ENCODE measurements at regions not wholly inside any gene's neighbourhood (a gene's known extent, or its start where the extent isn't known, plus 50 kb on each side); places are given as distances from the start of the nearest gene placed in this dataset.

DNA sequence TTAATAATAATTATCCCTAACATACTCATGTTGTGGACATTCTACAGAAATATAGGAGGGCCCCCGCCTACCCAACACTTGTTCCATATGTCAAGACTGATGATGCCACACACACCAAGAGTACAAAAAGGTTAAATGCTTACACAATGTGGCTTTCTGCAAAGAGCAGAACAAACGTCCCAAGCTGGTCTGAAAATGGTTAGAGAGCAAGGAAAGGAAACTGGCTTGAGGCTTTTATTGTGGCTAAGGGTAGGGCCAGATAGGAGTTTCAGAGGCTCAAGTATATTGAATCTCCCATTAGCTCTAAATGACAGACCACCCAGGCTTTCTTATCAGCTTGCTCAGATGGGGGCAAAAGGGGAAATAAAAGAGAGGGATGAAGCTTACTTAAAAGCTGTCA, 134.1 kb upstream of the C1QTNF7 start:
- TF ChIP-seq, protein P1, sequence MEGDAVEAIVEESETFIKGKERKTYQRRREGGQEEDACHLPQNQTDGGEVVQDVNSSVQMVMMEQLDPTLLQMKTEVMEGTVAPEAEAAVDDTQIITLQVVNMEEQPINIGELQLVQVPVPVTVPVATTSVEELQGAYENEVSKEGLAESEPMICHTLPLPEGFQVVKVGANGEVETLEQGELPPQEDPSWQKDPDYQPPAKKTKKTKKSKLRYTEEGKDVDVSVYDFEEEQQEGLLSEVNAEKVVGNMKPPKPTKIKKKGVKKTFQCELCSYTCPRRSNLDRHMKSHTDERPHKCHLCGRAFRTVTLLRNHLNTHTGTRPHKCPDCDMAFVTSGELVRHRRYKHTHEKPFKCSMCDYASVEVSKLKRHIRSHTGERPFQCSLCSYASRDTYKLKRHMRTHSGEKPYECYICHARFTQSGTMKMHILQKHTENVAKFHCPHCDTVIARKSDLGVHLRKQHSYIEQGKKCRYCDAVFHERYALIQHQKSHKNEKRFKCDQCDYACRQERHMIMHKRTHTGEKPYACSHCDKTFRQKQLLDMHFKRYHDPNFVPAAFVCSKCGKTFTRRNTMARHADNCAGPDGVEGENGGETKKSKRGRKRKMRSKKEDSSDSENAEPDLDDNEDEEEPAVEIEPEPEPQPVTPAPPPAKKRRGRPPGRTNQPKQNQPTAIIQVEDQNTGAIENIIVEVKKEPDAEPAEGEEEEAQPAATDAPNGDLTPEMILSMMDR (conservative IDR thresholded peaks at IDR 0.05; ENCODE audit: low read length) = no peak
- TF ChIP-seq EZH2phosphoT487 (IDR thresholded peaks at IDR 0.05; ENCODE audit: borderline replicate concordance, low read depth, low read length) = no peak
- H3K9me2 ChIP-seq (ENCODE audit: insufficient read depth, low read length) = no peaks in the 10 kb centered on the region
- no peaks in the 10 kb centered on the region for H3K4me1 ChIP-seq (ENCODE audit: insufficient read depth, low read length, poor library complexity, severe bottlenecking)
- no peak overlapping the region for H3K4me3 ChIP-seq (ENCODE audit: low read depth, low read length, poor library complexity, severe bottlenecking)
- POLR2A ChIA-PET = interaction anchor here (0.6 to 1.9 kb wide), 5 partner anchors 11 to 694 kb away, joined by 3 to 7 read pairs (median 3); partner anchors contain the start of gene CC2D2A
- CTCF ChIA-PET (ENCODE audit: unreplicated experiment) = no interaction called here
- H2AFZ ChIP-seq (ENCODE audit: low read length) = no peak overlapping the region
- intact Hi-C loops (cut with micrococcal nuclease; ENCODE audit: unreplicated experiment) = no loop called here
- no TSS peak for BruUV-seq (replicated peaks)
- H3K36me3 ChIP-seq (ENCODE audit: insufficient read depth, low read length) = no peaks in the 10 kb centered on the region
- no peaks in the 10 kb centered on the region for H4K20me1 ChIP-seq (ENCODE audit: insufficient read depth, low read length)
- no peaks in the 10 kb centered on the region for H3K9me3 ChIP-seq (ENCODE audit: low read length)
- no peak for DNase-seq (ENCODE audit: low spot score)
- H3K4me2 ChIP-seq (ENCODE audit: low read length) = no peak overlapping the region
- H3K27ac ChIP-seq (ENCODE audit: low read depth, low read length, poor library complexity, severe bottlenecking) = no peak overlapping the region
- H3K79me2 ChIP-seq (ENCODE audit: insufficient read depth, low read depth, low read length) = no peaks in the 10 kb centered on the region

DNA sequence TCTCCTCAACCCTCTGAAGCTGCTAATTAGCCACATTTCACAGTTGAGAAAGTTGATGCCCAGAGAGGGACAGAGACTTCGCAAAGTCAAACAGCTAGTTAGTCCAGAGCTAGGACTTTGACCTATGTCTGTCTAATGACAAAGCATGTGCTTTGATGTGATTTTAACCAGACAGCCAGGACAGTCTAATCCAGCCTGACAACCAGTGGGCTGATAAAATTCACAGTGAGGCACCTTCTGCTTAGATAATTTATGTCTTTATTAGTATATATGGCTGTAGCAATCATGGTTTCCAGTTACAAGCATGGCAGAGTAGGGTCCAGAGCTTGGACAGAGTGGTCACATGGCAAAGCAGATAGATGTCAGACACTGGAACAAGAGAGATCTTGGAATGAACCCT, 133.6 kb upstream of the C1QTNF7 start:
- Histone ChIP-seq H3K4me2 (ENCODE audit: low read length) (no peak overlapping the region), H3K9me2 (ENCODE audit: insufficient read depth, low read length) (no peaks in the 10 kb centered on the region), H3K79me2 (ENCODE audit: insufficient read depth, low read depth, low read length) (no peaks in the 10 kb centered on the region), H3K27ac (ENCODE audit: low read depth, low read length, poor library complexity, severe bottlenecking) (no peak overlapping the region), H3K4me3 (ENCODE audit: low read depth, low read length, poor library complexity, severe bottlenecking) (no peak overlapping the region), H3K4me1 (ENCODE audit: insufficient read depth, low read length, poor library complexity, severe bottlenecking) (no peaks in the 10 kb centered on the region), H2AFZ (ENCODE audit: low read length) (no peak overlapping the region), H4K20me1 (ENCODE audit: insufficient read depth, low read length) (no peaks in the 10 kb centered on the region), H3K9me3 (ENCODE audit: low read length) (no peaks in the 10 kb centered on the region), H3K36me3 (ENCODE audit: insufficient read depth, low read length) (no peaks in the 10 kb centered on the region)
- TF ChIP-seq, protein P1 (conservative IDR thresholded peaks at IDR 0.05; ENCODE audit: low read length) = no peak
- TF ChIP-seq EZH2phosphoT487 (IDR thresholded peaks at IDR 0.05; ENCODE audit: borderline replicate concordance, low read depth, low read length) = no peak
- DNase-seq (ENCODE audit: low spot score) = no peak
- no TSS peak for BruUV-seq (replicated peaks)
- ChIA-PET POLR2A (interaction anchor here (0.8 to 1.9 kb wide), 3 partner anchors 11 to 58 kb away, joined by 3 to 7 read pairs (median 3); no protein-coding TSS in a partner anchor), CTCF (ENCODE audit: unreplicated experiment) (no interaction called here)
- intact Hi-C loops (cut with micrococcal nuclease; ENCODE audit: unreplicated experiment) = no loop called here

DNA sequence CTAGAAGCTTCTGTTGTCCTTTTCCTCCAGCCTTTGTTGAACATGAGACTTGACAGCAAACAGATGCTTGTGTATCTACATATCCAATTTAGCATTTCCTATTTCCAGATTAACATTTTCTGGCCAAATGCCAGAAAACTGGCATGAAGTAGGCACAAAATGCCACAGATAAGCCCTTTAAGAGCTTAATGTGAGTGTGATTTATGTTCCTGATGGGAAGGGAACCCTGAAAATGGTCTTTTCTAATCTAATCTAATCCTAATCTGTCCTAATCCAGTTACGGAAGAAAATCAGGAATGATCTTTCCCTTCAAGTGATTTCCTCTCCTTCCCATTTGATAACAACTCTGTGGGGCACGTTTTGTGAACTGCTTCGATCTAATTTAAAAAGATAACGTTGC, 133.0 kb upstream of the C1QTNF7 start:
- ChIA-PET POLR2A (interaction anchor here (1.8 to 1.9 kb wide), 2 partner anchors 10 to 12 kb away, joined by 3 to 7 read pairs; no protein-coding TSS in a partner anchor), CTCF (ENCODE audit: unreplicated experiment) (no interaction called here)
- Histone ChIP-seq H3K36me3 (ENCODE audit: insufficient read depth, low read length) (no peaks in the 10 kb centered on the region), H3K79me2 (ENCODE audit: insufficient read depth, low read depth, low read length) (no peaks in the 10 kb centered on the region), H3K4me1 (ENCODE audit: insufficient read depth, low read length, poor library complexity, severe bottlenecking) (no peaks in the 10 kb centered on the region), H3K4me2 (ENCODE audit: low read length) (no peak overlapping the region), H2AFZ (ENCODE audit: low read length) (no peak overlapping the region), H3K4me3 (ENCODE audit: low read depth, low read length, poor library complexity, severe bottlenecking) (no peak overlapping the region), H3K27ac (ENCODE audit: low read depth, low read length, poor library complexity, severe bottlenecking) (no peak overlapping the region), H3K9me2 (ENCODE audit: insufficient read depth, low read length) (no peaks in the 10 kb centered on the region), H3K9me3 (ENCODE audit: low read length) (no peaks in the 10 kb centered on the region), H4K20me1 (ENCODE audit: insufficient read depth, low read length) (no peaks in the 10 kb centered on the region)
- no TSS peak for BruUV-seq (replicated peaks)
- DNase-seq (ENCODE audit: low spot score) = no peak
- intact Hi-C loops (cut with micrococcal nuclease; ENCODE audit: unreplicated experiment) = no loop called here
- TF ChIP-seq, protein P1 (conservative IDR thresholded peaks at IDR 0.05; ENCODE audit: low read length) = no peak
- no peak for TF ChIP-seq EZH2phosphoT487 (IDR thresholded peaks at IDR 0.05; ENCODE audit: borderline replicate concordance, low read depth, low read length)

All from OCI-LY7 (cell line).